A673 (cell line): ENCODE measurements at regions not wholly inside any gene's neighbourhood (a gene's known extent, or its start where the extent isn't known, plus 50 kb on each side); places are given as distances from the start of the nearest gene placed in this dataset.

Source experiments
- BruUV-seq: library from RNA; stranded (reverse); fragments of 400-500 nt; replicated peaks from 2 replicates; lab custom pipeline; 2021; lab: Mats Ljungman, UMichigan
- CTCF ChIA-PET: fragments of 300-600 bp; sonication (Branson Sonifier 250); formaldehyde crosslinking; loops from one replicate; lab custom pipeline; 2022; ENCODE audit warnings: antibody characterized with exemption; lab: Charles Lee
- POLR2A ChIA-PET: fragments of 300-600 bp; sonication (Branson Sonifier 250); formaldehyde crosslinking; loops from one replicate; lab custom pipeline; 2022; ENCODE audit warnings: antibody characterized with exemption; ENCODE audit not compliant: low non-redundant PET; lab: Charles Lee
- DNase-seq: peaks from one replicate; pipeline ENCODE4 v3.0.0-alpha.2; 2015; ENCODE audit warnings: low spot score
- H3K27ac ChIP-seq: fragments of 200-600 bp; sonication (generic); 2 replicates; pipeline ENCODE4 v1.5.1; 2016; ENCODE audit warnings: mixed run types, low read depth, mild to moderate bottlenecking, mixed read lengths, antibody characterized with exemption, low read length; ENCODE audit not compliant: poor library complexity, severe bottlenecking
- H3K27me3 ChIP-seq: fragments of 200-600 bp; sonication (generic); replicated peaks from 2 replicates; pipeline ENCODE4 v1.6.1; 2017; ENCODE audit warnings: mixed run types, low read depth, mild to moderate bottlenecking, mixed read lengths, antibody characterized with exemption, low read length; ENCODE audit not compliant: insufficient read depth, poor library complexity
- H3K36me3 ChIP-seq: fragments of 200-600 bp; sonication (generic); 2 replicates; pipeline ENCODE4 v1.6.1; 2016; ENCODE audit warnings: mixed run types, mild to moderate bottlenecking, mixed read lengths, antibody characterized with exemption, low read length; ENCODE audit not compliant: insufficient read depth, poor library complexity, severe bottlenecking
- H3K4me1 ChIP-seq: fragments of 200-600 bp; sonication (generic); 2 replicates; pipeline ENCODE4 v1.6.1; 2017; ENCODE audit warnings: mixed run types, mild to moderate bottlenecking, mixed read lengths, antibody characterized with exemption, low read length; ENCODE audit not compliant: insufficient read depth, poor library complexity, severe bottlenecking
- H3K4me3 ChIP-seq: fragments of 200-600 bp; sonication (generic); 2 replicates; pipeline ENCODE4 v1.5.1; 2016; ENCODE audit warnings: low read depth, mixed run types, mild to moderate bottlenecking, mixed read lengths, low read length; ENCODE audit not compliant: poor library complexity, severe bottlenecking
- H3K9me3 ChIP-seq: fragments of 200-600 bp; sonication (generic); 2 replicates; pipeline ENCODE4 v1.6.1; 2016; ENCODE audit warnings: mixed run types, low read depth, mild to moderate bottlenecking, mixed read lengths, antibody characterized with exemption, low read length; ENCODE audit not compliant: poor library complexity, severe bottlenecking
- CTCF ChIP-seq: fragments of 300-800, 200-600 bp; sonication (generic); conservative IDR thresholded peaks from 2 replicates; pipeline ENCODE4 v1.5.1; 2017; ENCODE audit warnings: low read depth, mild to moderate bottlenecking, antibody characterized with exemption, low read length, moderate library complexity, mixed read lengths
- EZH2 ChIP-seq: fragments of 200-600 bp; sonication (generic); IDR thresholded peaks from 2 replicates; pipeline ENCODE4 v1.6.1; 2017; ENCODE audit warnings: borderline replicate concordance, low read depth, mild to moderate bottlenecking, mixed read lengths, antibody characterized with exemption, low read length; ENCODE audit not compliant: poor library complexity, severe bottlenecking
- intact Hi-C: fragments of 100-400 bp; cut with micrococcal nuclease; formaldehyde crosslinking; loops from one replicate; pipeline ENCODE4 v1.10.0; 2022; ENCODE audit not compliant: unreplicated experiment

- CTCF ChIA-PET, result interaction anchor here (0.5 kb wide), 1 partner anchor 217 kb away, joined by 5 read pairs; no protein-coding TSS in a partner anchor
Observed at GRCh38 chr2:55116598-55116964, 66.3 kb upstream of the RTN4 start.

GRCh38 chr2:55115761-55116597, 65.7 kb upstream of the RTN4 start:
- no TSS peak for BruUV-seq
- ChIA-PET CTCF (no interaction called here), POLR2A (interaction anchor here (0.6 kb wide), 1 partner anchor 277 kb away, joined by 16 read pairs; no protein-coding TSS in a partner anchor)
- no peak for TF ChIP-seq EZH2
- no peak for TF ChIP-seq CTCF
- H3K27ac ChIP-seq, result no peak overlapping the region
- intact Hi-C loops, result no loop called here
- peak; percentile 36 for DNase-seq
- H3K27me3 ChIP-seq, result no peaks in the 10 kb centered on the region
- H3K36me3 ChIP-seq, result no peaks in the 10 kb centered on the region
- H3K9me3 ChIP-seq, result no peaks in the 10 kb centered on the region
- no peak overlapping the region for H3K4me3 ChIP-seq
- H3K4me1 ChIP-seq, result peaks cover 53% of the 10 kb centered on the region

More at GRCh38 chr2:55116598-55116964, 66.3 kb upstream of the RTN4 start:
- Histone ChIP-seq H3K4me3 (no peak overlapping the region), H3K27ac (no peak overlapping the region), H3K4me1 (peaks cover 52% of the 10 kb centered on the region), H3K36me3 (no peaks in the 10 kb centered on the region), H3K27me3 (no peaks in the 10 kb centered on the region), H3K9me3 (no peaks in the 10 kb centered on the region)
- intact Hi-C loops, result no loop called here
- DNase-seq, result no peak
- no peak for TF ChIP-seq EZH2
- TF ChIP-seq CTCF, result no peak
- POLR2A ChIA-PET, result no interaction called here
- BruUV-seq, result no TSS peak

- H3K36me3 ChIP-seq, result no peaks in the 10 kb centered on the region
- intact Hi-C loops, result loop anchor here (5.0 kb wide), 1 partner anchor 62 kb away; the partner anchor contains the start of gene RTN4
Observed at GRCh38 chr2:55114597-55114996, 64.3 kb upstream of the RTN4 start.

More at GRCh38 chr2:55114597-55114996, 64.3 kb upstream of the RTN4 start:
- Histone ChIP-seq H3K4me1 (peaks cover 41% of the 10 kb centered on the region), H3K27ac (no peak overlapping the region), H3K4me3 (no peak overlapping the region), H3K9me3 (no peaks in the 10 kb centered on the region), H3K27me3 (no peaks in the 10 kb centered on the region)
- no peak for TF ChIP-seq CTCF
- TF ChIP-seq EZH2, result no peak
- CTCF ChIA-PET, result no interaction called here
- POLR2A ChIA-PET, result interaction anchor here (0.5 to 0.6 kb wide), 2 partner anchors 11 to 170 kb away, joined by 3 read pairs; no protein-coding TSS in a partner anchor
- BruUV-seq, result no TSS peak
- DNase-seq, result no peak
